Esophagus mucosa (tissue), 1 donor: ENCODE measurements at regions not wholly inside any gene's neighbourhood (a gene's known extent, or its start where the extent isn't known, plus 50 kb on each side); places are given as distances from the start of the nearest gene placed in this dataset.
"Not testable (repeated sequence)": the region's sequence is repeated elsewhere in the genome, so short reads cannot be mapped to it uniquely, and the experiment has no call there.

ENCODE experiments used
- ATAC-seq: fragments of 200-7000 bp; cut with Tn5 transposase; one replicate; pipeline ENCODE4 v1.9.1; 2020
- donor health status: DM: yes; HTN: yes; CAD: no.

- ATAC-seq = no peak
Observed at GRCh38 chr4:81757691-81758090, 286.0 kb upstream of the RASGEF1B start.

DNA sequence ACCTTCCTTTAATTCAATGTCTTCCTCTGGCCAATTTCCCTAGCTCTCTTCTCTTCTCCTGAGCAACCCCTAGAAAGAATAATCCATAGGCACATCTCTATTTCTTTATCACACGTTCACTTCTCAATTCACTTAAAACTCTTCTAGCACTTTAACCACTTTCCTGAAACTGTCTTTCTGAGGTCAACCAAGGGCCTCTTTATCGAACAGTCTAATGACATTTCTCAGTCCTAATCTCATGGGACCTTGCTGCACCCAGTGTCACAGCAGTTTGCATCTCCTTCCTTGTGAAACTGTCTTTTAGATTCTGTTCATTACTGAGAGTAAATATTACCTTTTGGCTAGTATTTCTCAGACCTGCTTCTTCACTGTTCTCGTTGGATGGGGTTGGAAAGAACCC is 285.3 kb upstream of the RASGEF1B start:
- no peak for ATAC-seq

DNA sequence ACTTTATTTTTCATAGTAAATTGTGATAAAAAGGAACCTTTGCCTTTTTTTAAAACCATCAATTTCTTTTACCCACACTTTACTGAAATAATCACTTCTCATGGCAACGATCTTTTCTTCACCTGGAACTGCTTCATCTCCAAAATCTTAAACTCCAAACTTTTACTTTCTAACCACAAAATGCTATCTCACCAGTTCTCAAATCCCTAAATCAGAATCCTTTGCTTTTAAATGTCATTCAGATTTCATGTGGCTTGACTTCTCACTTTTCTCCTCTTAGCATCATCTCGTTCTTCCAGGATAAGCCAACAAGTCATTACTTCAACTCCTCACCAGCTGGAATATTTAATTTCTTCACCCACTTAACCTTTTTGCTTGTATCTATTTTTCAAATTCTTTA is 284.3 kb upstream of the RASGEF1B start:
- ATAC-seq = no peak

GRCh38 chr4:81754169-81754568 is 282.5 kb upstream of the RASGEF1B start:
- ATAC-seq = peak; percentile 74

DNA sequence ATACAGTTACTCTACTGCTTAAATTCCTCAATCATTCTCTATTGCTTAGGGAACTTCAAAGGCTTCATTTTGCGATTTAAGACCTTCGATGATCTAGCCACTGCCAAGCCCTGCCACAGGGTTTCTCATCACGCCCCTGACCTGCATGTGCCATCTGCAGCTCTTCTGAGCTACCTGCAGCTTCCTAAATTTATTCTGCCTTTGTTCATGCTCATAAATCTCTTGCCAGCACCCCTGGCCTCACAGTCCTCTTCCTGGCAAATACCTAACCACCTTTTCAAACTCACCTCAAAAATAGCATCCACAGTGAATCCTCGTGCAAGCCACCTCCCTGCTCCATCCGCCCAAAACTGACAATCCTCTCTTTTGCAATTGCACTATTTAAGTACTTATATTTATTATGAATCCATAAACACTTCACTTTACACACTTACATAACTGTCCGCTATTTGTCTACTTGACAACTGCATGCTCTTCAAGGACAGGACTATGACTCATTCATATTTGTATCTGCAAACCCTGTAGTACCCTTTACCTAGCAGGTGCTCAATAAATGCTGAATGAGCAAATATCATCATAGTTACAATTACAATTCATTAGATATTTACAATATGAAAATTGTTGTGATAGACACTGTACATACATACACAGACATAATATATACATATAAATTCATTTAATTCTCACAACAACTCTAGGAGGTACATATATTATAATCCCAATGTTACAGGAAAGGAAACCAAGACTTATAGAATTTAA is 280.0 kb upstream of the RASGEF1B start:
- ATAC-seq = no peak

- ATAC-seq = no peak
Observed at GRCh38 chr4:81747242-81747930, 275.7 kb upstream of the RASGEF1B start.

GRCh38 chr4:81746773-81747172 is 275.1 kb upstream of the RASGEF1B start:
- ATAC-seq = no peak

GRCh38 chr4:81746071-81746470 is 274.4 kb upstream of the RASGEF1B start:
- ATAC-seq = no peak

DNA sequence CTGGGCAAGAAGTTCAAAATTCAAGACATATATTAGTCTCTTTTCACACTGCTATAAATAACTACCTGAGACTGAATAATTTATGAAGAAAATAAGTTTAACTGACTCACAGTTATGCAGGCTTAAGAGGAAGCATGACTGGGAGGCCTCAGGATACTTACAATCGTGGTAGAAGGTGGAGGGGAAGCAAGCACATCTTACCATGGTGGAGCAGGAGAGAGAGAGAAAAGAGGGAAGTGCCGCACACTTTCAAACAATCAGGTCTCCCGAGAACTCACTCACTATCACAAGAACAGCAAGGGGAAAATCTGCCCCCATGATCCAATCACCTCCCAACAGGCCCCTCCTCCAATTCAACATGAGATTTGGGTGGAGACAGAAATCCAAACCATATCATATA is 273.3 kb upstream of the RASGEF1B start:
- ATAC-seq = no peak

GRCh38 chr4:81743731-81744435 is 272.2 kb upstream of the RASGEF1B start:
- no peak for ATAC-seq

- no peak for ATAC-seq
Observed at GRCh38 chr4:81740487-81740886, 268.8 kb upstream of the RASGEF1B start.

DNA sequence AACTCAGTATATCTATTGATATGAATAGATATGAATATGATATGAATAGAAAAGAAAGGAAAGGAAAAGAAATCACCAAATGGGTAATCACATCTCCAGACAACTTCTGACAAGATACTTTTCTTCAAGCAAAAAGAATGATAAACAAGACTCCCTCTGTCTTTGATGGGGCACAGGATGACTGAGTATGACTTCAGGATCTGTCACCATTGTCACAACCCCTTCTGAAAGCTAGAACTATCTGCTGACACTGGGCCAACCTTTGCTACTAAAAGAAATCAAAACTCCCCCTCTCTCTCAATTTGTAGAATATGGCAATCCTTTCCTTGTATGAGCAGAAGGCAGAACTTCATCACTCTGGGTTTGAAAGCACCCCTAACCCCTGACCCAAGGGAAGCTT is 267.2 kb upstream of the RASGEF1B start:
- ATAC-seq = no peak

- no peak for ATAC-seq
Observed at GRCh38 chr4:81737865-81738559, 266.3 kb upstream of the RASGEF1B start.

DNA sequence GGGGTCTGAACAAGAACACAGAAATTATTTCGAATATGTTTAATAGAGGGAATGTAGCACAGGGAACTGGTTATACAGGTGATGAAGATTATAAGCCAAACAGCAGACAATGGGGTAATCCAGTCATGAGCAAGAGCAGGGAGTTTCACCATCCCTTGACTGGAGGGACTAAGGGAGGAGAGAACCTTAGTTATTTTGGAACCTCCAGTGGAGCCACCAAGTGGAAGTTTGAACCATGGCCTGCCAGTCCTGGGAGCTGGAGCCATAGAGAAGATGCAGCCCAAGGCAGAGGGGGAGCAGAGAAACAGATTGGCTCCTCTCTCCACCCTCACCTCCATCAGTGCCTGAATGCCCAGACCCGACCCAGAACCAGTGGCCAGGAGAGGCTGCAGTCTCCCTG is 264.6 kb upstream of the RASGEF1B start:
- peak; percentile 87 for ATAC-seq

- ATAC-seq = peak; percentile 44
Observed at GRCh38 chr4:81732980-81733379, 261.3 kb upstream of the RASGEF1B start.

GRCh38 chr4:81724925-81725329 is 253.2 kb upstream of the RASGEF1B start:
- peak; percentile 92 for ATAC-seq

GRCh38 chr4:81723927-81724587 is 252.3 kb upstream of the RASGEF1B start:
- ATAC-seq = no peak

DNA sequence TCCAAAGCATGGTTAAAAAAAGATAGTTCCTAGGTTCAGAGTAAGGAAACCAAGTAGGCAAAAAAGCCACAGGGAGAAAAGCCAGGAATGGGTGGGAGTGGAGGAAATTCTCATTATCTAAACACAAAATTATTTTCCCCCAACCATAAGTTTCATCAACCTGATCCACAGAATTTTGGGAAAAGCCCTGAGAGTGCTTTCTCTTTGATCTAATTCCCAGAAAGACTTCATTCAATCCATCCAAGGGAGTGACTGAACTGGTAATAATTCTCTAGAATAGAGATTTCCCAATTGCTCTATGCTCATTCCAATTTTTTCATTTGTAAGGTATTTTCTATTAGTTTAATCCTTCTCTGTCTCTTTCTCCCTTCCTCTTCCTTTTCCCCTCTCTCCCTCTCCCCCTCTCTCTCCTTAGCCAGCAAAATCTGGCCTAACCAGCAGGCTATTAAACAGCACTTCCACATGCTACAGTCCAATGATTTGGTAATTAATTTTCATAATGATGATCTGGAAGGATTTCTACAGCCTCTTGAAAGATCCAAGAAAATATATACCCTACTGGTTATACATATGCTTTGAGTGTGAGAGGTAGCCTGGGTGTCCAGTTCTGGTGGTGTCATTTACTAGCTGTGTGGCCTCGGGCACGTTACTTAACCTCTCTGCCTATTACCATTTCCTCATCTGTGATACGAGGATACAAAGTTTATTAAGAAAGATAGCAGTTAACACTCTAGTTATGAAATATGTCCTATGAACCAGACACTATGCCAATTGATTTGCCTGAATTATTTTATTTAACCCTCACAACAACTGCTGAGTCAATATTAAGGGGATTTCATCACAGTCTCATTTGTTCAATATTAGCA is 251.5 kb upstream of the RASGEF1B start:
- no peak for ATAC-seq

DNA sequence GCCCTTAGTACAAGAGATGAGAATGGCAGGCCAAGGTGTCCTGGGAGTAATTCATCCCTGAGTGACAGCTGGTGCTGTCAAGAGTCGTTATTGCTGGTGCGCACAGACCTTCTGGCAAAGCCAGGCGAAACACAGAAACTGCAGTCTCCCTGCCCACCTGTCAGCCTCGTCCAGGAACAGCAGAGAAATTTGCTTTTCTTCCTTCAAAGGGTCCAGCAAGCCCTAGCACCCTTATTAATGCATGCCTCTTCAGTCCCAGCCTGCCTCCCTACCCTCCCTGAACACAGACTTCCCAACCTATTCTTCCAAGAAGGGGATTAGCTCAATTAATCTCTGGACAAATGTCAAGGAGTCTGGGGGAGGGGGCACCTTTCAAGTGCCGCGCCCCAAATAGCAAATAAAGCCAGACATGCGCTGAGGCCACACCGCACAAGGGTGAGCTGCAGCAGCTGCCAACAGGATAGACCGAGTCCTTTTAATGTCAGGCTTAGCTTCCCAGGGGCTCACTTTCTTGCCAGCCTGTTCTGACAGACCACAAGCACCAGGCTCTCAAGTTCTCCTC is 250.7 kb upstream of the RASGEF1B start:
- ATAC-seq = peak; percentile 55

DNA sequence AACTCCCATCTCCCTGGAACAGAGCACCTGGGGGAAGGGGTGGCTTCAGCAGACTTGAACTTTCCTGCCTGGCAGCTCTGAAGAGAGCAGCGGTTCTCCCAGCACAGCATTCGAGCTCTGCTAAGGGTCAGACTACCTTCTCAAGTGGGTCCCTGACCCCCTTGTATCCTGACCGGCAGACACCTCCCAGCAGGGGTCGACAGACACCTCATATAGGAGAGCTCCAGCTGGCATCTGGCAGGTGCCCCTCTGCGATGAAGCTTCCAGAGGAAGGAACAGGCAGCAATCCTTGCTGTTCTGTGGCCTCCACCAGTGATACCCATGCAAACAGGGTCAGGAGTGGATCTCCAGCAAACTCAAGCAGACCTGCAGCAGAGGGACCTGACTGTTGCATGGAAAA is 244.1 kb upstream of the RASGEF1B start:
- no peak for ATAC-seq

- ATAC-seq = not testable (repeated sequence)
Observed at GRCh38 chr4:81715357-81715756, 243.7 kb upstream of the RASGEF1B start.
